HL-60 (cell line): ENCODE measurements at regions not wholly inside any gene's neighbourhood (a gene's known extent, or its start where the extent isn't known, plus 50 kb on each side); places are given as distances from the start of the nearest gene placed in this dataset.

Experiments
- DNase-seq, 2 experiments: peaks; one replicate each; pipeline ENCODE4 v3.0.0-alpha.2; 2010 to 2020; ENCODE audit warnings: low read depth in 1 of 2, low spot score in 1 of 2
- H3K27ac ChIP-seq: fragments of 250-450 bp; sonication (Bioruptor Pico); replicated peaks from 2 replicates; pipeline ENCODE4 v1.5.1; 2020; ENCODE audit warnings: mild to moderate bottlenecking, moderate library complexity
- H3K27me3 ChIP-seq: fragments of 250-450 bp; sonication (Bioruptor Pico); 2 replicates; pipeline ENCODE4 v1.5.1; 2021; ENCODE audit warnings: mild to moderate bottlenecking, moderate library complexity; ENCODE audit not compliant: insufficient read depth, poor library complexity, severe bottlenecking
- H3K4me3 ChIP-seq: replicated peaks from 2 replicates; pipeline ENCODE4 v1.5.1; 2011; ENCODE audit warnings: mild to moderate bottlenecking, control low read depth, low read length; ENCODE audit not compliant: insufficient read depth
- CTCF ChIP-seq: IDR thresholded peaks from one replicate; pipeline ENCODE4 v1.5.1; 2011; ENCODE audit warnings: low read length, control low read depth, inconsistent platforms; ENCODE audit not compliant: insufficient read depth
- GABPA ChIP-seq: IDR thresholded peaks from 2 replicates; pipeline ENCODE4 v1.6.1; 2012; ENCODE audit warnings: low read depth
- POLR2AphosphoS5 ChIP-seq: IDR thresholded peaks from 2 replicates; pipeline ENCODE4 v1.6.1; 2012; ENCODE audit warnings: low read depth
- REST ChIP-seq: IDR thresholded peaks from 2 replicates; pipeline ENCODE4 v1.6.1; 2012; ENCODE audit warnings: low read depth; ENCODE audit not compliant: insufficient replicate concordance
- SPI1 ChIP-seq: IDR thresholded peaks from 2 replicates; pipeline ENCODE4 v1.6.1; 2012; ENCODE audit warnings: low read depth, mild to moderate bottlenecking, borderline replicate concordance

GRCh38 chr12:83199069-83199468, 512.4 kb downstream of the TMTC2 start:
- H3K27ac ChIP-seq, result no peak overlapping the region

GRCh38 chr12:83198291-83199015, 511.7 kb downstream of the TMTC2 start:
- Histone ChIP-seq H3K4me3 (no peak overlapping the region), H3K27me3 (no peaks in the 10 kb centered on the region), H3K27ac (no peak overlapping the region)
- TF ChIP-seq SPI1 (no peak), REST (no peak), GABPA (no peak), CTCF (no peak), POLR2AphosphoS5 (no peak)
- no peak for DNase-seq

More at GRCh38 chr12:83199069-83199468, 512.4 kb downstream of the TMTC2 start:
- TF ChIP-seq REST, result no peak
- TF ChIP-seq POLR2AphosphoS5, result no peak
- TF ChIP-seq SPI1, result no peak
- no peak for TF ChIP-seq GABPA
- no peak for TF ChIP-seq CTCF
- Histone ChIP-seq H3K4me3 (no peak overlapping the region), H3K27me3 (no peaks in the 10 kb centered on the region)
- no peak for DNase-seq

- no peak overlapping the region for H3K27ac ChIP-seq
- H3K27me3 ChIP-seq, result no peaks in the 10 kb centered on the region
- H3K4me3 ChIP-seq, result no peak overlapping the region
- no peak for DNase-seq
- TF ChIP-seq POLR2AphosphoS5, result no peak
- no peak for TF ChIP-seq SPI1
- TF ChIP-seq GABPA, result no peak
- TF ChIP-seq CTCF, result no peak
Observed at GRCh38 chr12:83197483-83197914, 510.8 kb downstream of the TMTC2 start.
